Fibroblast of villous mesenchyme (primary cell): ENCODE measurements at regions not wholly inside any gene's neighbourhood (a gene's known extent, or its start where the extent isn't known, plus 50 kb on each side); places are given as distances from the start of the nearest gene placed in this dataset.

ENCODE experiments used
- DNase-seq: peaks from one replicate; pipeline ENCODE4 v3.0.0-alpha.2; 2010; ENCODE audit warnings: low read depth
- H3K4me3 ChIP-seq: 2 replicates; pipeline ENCODE4 v1.5.1; 2011; ENCODE audit warnings: low read depth, mild to moderate bottlenecking, low read length
- TF ChIP-seq, protein P1 (sequence below): IDR thresholded peaks from 2 replicates; pipeline ENCODE4 v1.5.1; 2012; ENCODE audit warnings: low read depth, mild to moderate bottlenecking, low read length; ENCODE audit not compliant: insufficient read depth

DNA sequence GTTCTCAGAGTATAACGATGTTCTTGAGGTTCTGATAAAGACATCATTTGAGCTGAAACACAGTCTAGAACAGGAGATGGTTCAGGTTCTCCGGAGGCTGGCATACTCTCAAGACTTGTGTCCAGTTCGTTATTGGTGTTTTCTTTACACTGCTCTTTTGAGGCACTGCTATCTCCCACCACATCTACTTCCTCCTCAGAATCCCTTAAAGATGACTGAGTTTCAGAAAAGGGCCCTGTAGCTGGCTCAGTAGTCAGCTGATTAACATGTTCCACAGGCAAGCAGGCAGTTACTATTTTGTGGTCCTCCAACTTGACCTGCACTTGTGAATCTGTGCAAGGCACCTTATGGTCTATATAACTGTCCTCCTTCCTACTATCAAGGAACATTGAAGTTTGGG lies 50.2 kb downstream of the ZZZ3 start:
- H3K4me3 ChIP-seq, result no peak overlapping the region
- TF ChIP-seq, protein P1, sequence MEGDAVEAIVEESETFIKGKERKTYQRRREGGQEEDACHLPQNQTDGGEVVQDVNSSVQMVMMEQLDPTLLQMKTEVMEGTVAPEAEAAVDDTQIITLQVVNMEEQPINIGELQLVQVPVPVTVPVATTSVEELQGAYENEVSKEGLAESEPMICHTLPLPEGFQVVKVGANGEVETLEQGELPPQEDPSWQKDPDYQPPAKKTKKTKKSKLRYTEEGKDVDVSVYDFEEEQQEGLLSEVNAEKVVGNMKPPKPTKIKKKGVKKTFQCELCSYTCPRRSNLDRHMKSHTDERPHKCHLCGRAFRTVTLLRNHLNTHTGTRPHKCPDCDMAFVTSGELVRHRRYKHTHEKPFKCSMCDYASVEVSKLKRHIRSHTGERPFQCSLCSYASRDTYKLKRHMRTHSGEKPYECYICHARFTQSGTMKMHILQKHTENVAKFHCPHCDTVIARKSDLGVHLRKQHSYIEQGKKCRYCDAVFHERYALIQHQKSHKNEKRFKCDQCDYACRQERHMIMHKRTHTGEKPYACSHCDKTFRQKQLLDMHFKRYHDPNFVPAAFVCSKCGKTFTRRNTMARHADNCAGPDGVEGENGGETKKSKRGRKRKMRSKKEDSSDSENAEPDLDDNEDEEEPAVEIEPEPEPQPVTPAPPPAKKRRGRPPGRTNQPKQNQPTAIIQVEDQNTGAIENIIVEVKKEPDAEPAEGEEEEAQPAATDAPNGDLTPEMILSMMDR, result no peak
- no peak for DNase-seq

DNA sequence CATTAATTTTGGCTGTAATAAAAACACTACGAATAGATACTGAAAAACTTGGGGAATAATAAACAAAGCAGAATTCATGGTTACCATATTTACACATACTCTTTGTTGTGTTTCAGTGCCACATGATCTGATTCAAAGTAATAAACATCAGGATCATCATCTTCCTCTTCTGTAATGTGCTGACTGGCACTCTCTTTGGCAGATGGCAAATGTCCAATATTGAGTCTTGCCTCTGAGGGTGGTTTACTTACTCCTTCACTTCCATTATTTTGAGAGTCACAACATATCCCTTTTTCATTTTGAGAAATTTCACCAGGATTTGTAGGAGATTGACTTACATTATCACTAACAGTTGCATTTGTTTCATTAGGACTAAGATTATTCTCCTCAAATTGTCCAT lies 50.7 kb downstream of the ZZZ3 start:
- TF ChIP-seq, protein P1, result no peak
- H3K4me3 ChIP-seq, result no peak overlapping the region
- no peak for DNase-seq

DNA sequence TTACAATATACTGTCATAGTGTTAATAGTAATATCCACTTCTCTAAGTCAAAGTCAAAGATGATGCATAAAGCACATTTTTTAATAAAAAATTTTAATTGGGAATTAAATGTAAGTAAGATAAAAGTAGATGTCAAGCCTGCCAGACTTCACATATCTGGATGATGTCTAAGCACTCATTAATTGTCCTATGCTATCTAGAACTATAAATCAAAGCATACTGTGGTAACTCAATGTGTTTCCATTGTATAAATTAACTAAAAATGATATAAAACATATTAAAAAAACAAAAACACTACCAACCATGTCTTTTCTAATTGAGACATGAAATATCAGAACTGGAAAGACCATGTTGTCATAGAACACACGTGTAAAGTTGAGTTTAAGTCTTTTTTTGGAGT lies 51.2 kb downstream of the ZZZ3 start:
- H3K4me3 ChIP-seq, result no peak overlapping the region
- TF ChIP-seq, protein P1, result no peak

DNA sequence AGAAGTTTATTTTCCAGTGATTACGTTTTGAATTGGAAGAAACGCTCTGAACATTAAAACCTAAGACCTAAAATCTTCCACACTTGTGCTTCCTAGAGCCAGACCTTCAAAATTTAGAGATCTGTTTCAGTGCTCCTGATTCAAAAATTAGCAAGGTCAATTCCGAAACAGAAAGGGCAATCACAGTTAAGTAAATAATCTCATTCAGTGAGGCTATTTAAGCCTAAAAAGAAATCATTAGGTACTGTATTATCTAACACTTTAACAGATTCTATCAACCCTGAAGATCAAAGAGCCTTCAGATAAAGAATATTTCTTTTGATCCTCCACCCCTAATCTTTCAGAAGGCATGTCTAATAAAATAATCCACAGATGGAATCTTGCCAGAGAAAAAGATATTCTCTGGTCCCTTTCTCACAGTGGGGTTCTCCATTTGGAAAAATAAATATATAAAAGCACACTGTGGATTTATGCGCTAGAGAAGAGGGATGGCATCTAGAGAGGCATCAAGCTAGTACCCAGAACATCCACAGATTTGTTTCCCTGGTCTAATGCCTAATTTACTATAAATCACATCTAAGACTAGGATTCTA lies 54.4 kb downstream of the ZZZ3 start:
- TF ChIP-seq, protein P1, result no peak
- no peak overlapping the region for H3K4me3 ChIP-seq
- DNase-seq, result no peak

More for the DNA sequence above, 51.2 kb downstream of the ZZZ3 start:
- DNase-seq, result no peak

DNA sequence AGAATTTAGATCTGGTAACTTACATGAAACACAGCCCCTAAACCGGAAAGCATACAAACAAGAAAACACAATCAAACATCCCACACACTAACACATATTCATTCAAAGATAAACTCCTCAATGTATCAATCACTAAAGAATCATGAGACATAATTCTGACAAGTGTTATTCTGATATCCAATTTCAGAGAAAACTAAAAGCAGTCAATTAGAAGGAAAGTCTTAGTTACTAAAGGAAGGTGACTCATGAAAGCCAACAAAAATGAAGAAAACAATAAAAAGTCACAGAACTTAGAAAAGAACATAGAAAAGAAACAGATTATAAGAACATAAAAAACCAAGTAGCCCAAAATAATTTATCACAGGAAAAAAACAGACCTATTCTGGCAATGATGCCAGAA lies 57.2 kb downstream of the ZZZ3 start:
- DNase-seq, result no peak
- no peak overlapping the region for H3K4me3 ChIP-seq
- TF ChIP-seq, protein P1, result no peak

DNA sequence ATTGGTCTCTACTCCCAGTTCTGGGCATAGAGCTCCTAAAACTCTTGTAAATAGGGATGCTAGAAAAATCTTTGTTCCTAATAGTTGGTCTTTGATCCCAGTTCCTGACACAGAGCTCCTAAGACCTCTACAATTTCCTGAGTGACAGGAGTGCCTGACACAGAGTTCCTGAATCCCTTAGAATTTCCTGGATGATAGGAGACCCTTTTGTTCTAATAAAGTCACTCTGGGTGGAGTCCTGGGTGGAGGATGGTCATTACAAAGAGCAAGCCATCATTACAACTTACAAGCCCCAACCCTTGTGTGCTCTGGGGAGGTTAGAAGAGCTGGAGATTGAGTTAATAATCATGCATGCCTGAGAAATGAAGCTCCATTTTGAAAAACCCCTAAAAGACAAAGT lies 58.4 kb downstream of the ZZZ3 start:
- no peak overlapping the region for H3K4me3 ChIP-seq
- no peak for DNase-seq
- TF ChIP-seq, protein P1, result no peak

DNA sequence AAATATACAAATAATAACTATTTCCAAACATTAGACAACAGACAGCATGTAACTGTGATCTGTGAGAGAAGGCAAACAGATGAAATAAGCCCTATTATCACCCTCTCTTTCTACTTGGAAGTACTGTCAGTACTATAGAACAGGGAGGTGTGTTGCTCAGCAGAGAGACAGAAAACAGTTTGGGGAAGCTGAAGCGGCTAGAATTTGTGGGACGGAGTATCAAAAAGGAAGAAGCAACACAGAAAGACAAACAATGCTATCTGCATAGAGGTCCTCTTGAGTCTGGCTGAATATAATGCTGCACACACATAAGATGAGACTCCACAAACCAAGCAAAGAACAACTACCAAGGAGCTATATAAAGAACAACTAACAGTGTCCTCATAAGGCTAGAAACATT lies 59.4 kb downstream of the ZZZ3 start:
- TF ChIP-seq, protein P1, result no peak
- H3K4me3 ChIP-seq, result no peak overlapping the region
- DNase-seq, result no peak
